K562 (cell line): ENCODE measurements at regions not wholly inside any gene's neighbourhood (a gene's known extent, or its start where the extent isn't known, plus 50 kb on each side); places are given as distances from the start of the nearest gene placed in this dataset.

ENCODE experiments used
- ARID1B ChIP-seq: fragments of 450-650 bp; IDR thresholded peaks from 2 replicates; pipeline ENCODE4 v1.6.1; 2016; ENCODE audit warnings: antibody characterized with exemption, mild to moderate bottlenecking, inconsistent platforms
- BRD4 ChIP-seq: fragments of 200-600 bp; sonication (generic); IDR thresholded peaks from 2 replicates; pipeline ENCODE4 v1.6.1; 2017; ENCODE audit warnings: inconsistent platforms
- CHD2 ChIP-seq: IDR thresholded peaks from 2 replicates; pipeline ENCODE4 v1.6.1; 2011; ENCODE audit warnings: low read depth, low read length
- CTBP1 ChIP-seq: fragments of 450-650 bp; IDR thresholded peaks from 2 replicates; pipeline ENCODE4 v1.6.1; 2016; ENCODE audit warnings: borderline replicate concordance
- EP300 ChIP-seq: IDR thresholded peaks from 2 replicates; pipeline ENCODE4 v1.6.1; 2012; ENCODE audit warnings: low read length, improper control_type of control experiment
- ETV6 ChIP-seq, 3 experiments: fragments of 150-350 bp in 1 of 3; sonication (generic) in 1 of 3; formaldehyde crosslinking in 1 of 3; IDR thresholded peaks; 2 replicates each; pipeline versions ENCODE4 v1.6.1 to v1.8.0; 2014 to 2022; ENCODE audit warnings: borderline replicate concordance in 2 of 3, low read depth in 2 of 3, antibody characterized with exemption in 1 of 3, low read length in 1 of 3, mild to moderate bottlenecking in 1 of 3, missing genetic modification reagents in 1 of 3
- HMBOX1 ChIP-seq: sonication (generic); IDR thresholded peaks from 2 replicates; pipeline ENCODE4 v1.6.1; 2016
- MAFG ChIP-seq: fragments of 450-650 bp; conservative IDR thresholded peaks from 2 replicates; pipeline ENCODE4 v1.6.1; 2016; ENCODE audit warnings: missing genetic modification characterization, missing compliant biosample characterization
- MAFK ChIP-seq: IDR thresholded peaks from 2 replicates; pipeline ENCODE4 v1.6.1; 2011; ENCODE audit warnings: low read length, improper control_type of control experiment
- MAZ ChIP-seq, 2 experiments: fragments of 450-650 bp in 1 of 2; sonication (generic) in 1 of 2; formaldehyde crosslinking; IDR thresholded peaks in 1 of 2; conservative IDR thresholded peaks in 1 of 2; 2 replicates each; pipeline versions ENCODE4 v1.4.0 to v1.5.0; 2020; ENCODE audit warnings: mild to moderate bottlenecking in 1 of 2, missing genetic modification reagents in 1 of 2
- MCM7 ChIP-seq, 2 experiments: fragments of 450-650 bp; IDR thresholded peaks; 2 replicates each; pipeline ENCODE4 v1.6.1; 2016 to 2018
- MECOM ChIP-seq: fragments of 250-450 bp; sonication (Bioruptor Pico); IDR thresholded peaks from 2 replicates; pipeline ENCODE4 v1.8.0; 2022; ENCODE audit warnings: inconsistent platforms
- MEIS2 ChIP-seq: fragments of 450-650 bp; IDR thresholded peaks from 2 replicates; pipeline ENCODE4 v1.6.1; 2014; ENCODE audit warnings: mild to moderate bottlenecking; ENCODE audit not compliant: partially characterized antibody
- NFRKB ChIP-seq: fragments of 450-650 bp; IDR thresholded peaks from 2 replicates; pipeline ENCODE4 v1.6.1; 2016; ENCODE audit warnings: low read depth
- NR2C1 ChIP-seq, 2 experiments: fragments of 450-650 bp; IDR thresholded peaks; 2 replicates each; pipeline ENCODE4 v1.6.1; 2017; ENCODE audit warnings: mild to moderate bottlenecking in 2 of 2, antibody characterized with exemption in 1 of 2, inconsistent platforms in 1 of 2, missing compliant biosample characterization in 1 of 2, missing genetic modification characterization in 1 of 2
- NUFIP1 ChIP-seq: fragments of 450-650 bp; IDR thresholded peaks from 2 replicates; pipeline ENCODE4 v1.6.1; 2018; ENCODE audit not compliant: partially characterized antibody
- PRMT5 ChIP-seq: sonication (generic); formaldehyde crosslinking; IDR thresholded peaks from 2 replicates; pipeline ENCODE4 v1.5.0; 2020; ENCODE audit warnings: missing genetic modification reagents
- SIN3A ChIP-seq, 2 experiments: fragments of 150-350 bp in 1 of 2; IDR thresholded peaks; 2 replicates each; pipeline ENCODE4 v1.6.1; 2011 to 2016; ENCODE audit warnings: borderline replicate concordance in 2 of 2, low read depth in 2 of 2, low read length in 2 of 2, mild to moderate bottlenecking in 2 of 2, moderate library complexity in 2 of 2; ENCODE audit not compliant: control insufficient read depth in 1 of 2
- SREBF1 ChIP-seq: fragments of 150-350 bp; IDR thresholded peaks from 2 replicates; pipeline ENCODE4 v1.6.1; 2014; ENCODE audit warnings: antibody characterized with exemption, low read depth, low read length, borderline replicate concordance
- SRF ChIP-seq, 2 experiments: fragments of 250-450, 450-650 bp in 1 of 2; sonication (Bioruptor Pico) in 1 of 2; sonication (generic) in 1 of 2; formaldehyde crosslinking; IDR thresholded peaks; 2 replicates each; pipeline versions ENCODE4 v1.5.0 to v1.5.1; 2020 to 2022; ENCODE audit warnings: mild to moderate bottlenecking in 1 of 2, missing genetic modification reagents in 1 of 2
- SRSF3 ChIP-seq: fragments of 200-400 bp; formaldehyde crosslinking; IDR thresholded peaks from 2 replicates; pipeline ENCODE4 v1.6.1; 2016; ENCODE audit warnings: mild to moderate bottlenecking, low read length, moderate library complexity; ENCODE audit not compliant: insufficient read depth
- STAT5B ChIP-seq: fragments of 250-450 bp; sonication (Bioruptor Pico); IDR thresholded peaks from 2 replicates; pipeline ENCODE4 v1.8.0; 2021; ENCODE audit warnings: mild to moderate bottlenecking, inconsistent platforms
- TFAM ChIP-seq: fragments of 250-450 bp; sonication (Bioruptor Pico); conservative IDR thresholded peaks from 2 replicates; pipeline ENCODE4 v1.5.0; 2021; ENCODE audit warnings: mild to moderate bottlenecking, moderate library complexity
- YBX1 ChIP-seq: fragments of 450-650 bp; IDR thresholded peaks from 2 replicates; pipeline ENCODE4 v1.7.1; 2016; ENCODE audit warnings: mild to moderate bottlenecking
- TF ChIP-seq, protein P1 (sequence below), 2 experiments: fragments of 450-650 bp; IDR thresholded peaks; 2 replicates each; pipeline ENCODE4 v1.6.1; 2016

GRCh38 chr7:130941322-130942210, 207.6 kb upstream of the KLF14 start (continued):
- TF ChIP-seq BRD4 = 0 out of 2 replicates have a peak, but pooled peaks have one; percentile 64
- TF ChIP-seq, protein P1, sequence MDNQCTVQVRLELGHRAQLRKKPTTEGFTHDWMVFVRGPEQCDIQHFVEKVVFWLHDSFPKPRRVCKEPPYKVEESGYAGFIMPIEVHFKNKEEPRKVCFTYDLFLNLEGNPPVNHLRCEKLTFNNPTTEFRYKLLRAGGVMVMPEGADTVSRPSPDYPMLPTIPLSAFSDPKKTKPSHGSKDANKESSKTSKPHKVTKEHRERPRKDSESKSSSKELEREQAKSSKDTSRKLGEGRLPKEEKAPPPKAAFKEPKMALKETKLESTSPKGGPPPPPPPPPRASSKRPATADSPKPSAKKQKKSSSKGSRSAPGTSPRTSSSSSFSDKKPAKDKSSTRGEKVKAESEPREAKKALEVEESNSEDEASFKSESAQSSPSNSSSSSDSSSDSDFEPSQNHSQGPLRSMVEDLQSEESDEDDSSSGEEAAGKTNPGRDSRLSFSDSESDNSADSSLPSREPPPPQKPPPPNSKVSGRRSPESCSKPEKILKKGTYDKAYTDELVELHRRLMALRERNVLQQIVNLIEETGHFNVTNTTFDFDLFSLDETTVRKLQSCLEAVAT (IDR thresholded peaks at IDR 0.05) = peak in 1 of 2 experiments; percentile 52; a peak in 1 of 4 replicates
- no peak for TF ChIP-seq NR2C1 (IDR thresholded peaks at IDR 0.05)
- peak; percentile 31; the same call in 1 of the 2 replicates for TF ChIP-seq NR2C1 (tag; IDR thresholded peaks at IDR 0.05)
- no peak for TF ChIP-seq YBX1
- TF ChIP-seq MAZ (CRISPR knock-in tag; conservative IDR thresholded peaks at IDR 0.05 in 1 of 2, IDR thresholded peaks at IDR 0.05 in 1 of 2) = peak in 1 of 2 experiments; percentile 28; a peak in 2 of 4 replicates
- peak; percentile 63 for TF ChIP-seq MAFK
- 0 out of 2 replicates have a peak, but pooled peaks have one; percentile 57 for TF ChIP-seq MECOM (CRISPR knock-in tag)
- no peak for TF ChIP-seq TFAM
- no peak for TF ChIP-seq MCM7 (IDR thresholded peaks at IDR 0.05)
- no peak for TF ChIP-seq ETV6 (IDR thresholded peaks at IDR 0.05; ENCODE audit: borderline replicate concordance in 1 of 2, low read depth in 2 of 2, low read length in 1 of 2)
- TF ChIP-seq ETV6 (CRISPR knock-in tag; IDR thresholded peaks at IDR 0.05; ENCODE audit: borderline replicate concordance) = peak; percentile 62; the same call in 1 of the 2 replicates
- no peak for TF ChIP-seq STAT5B
- peak; percentile 32 to 81; a peak in 1 of 4 replicates for TF ChIP-seq SIN3A (IDR thresholded peaks at IDR 0.05; ENCODE audit: borderline replicate concordance in 2 of 2, control insufficient read depth in 1 of 2, low read depth in 2 of 2, low read length in 2 of 2)
- TF ChIP-seq EP300 = no peak
- no peak for TF ChIP-seq PRMT5
- TF ChIP-seq CTBP1 = peak; percentile 72
- 0 out of 2 replicates have a peak, but pooled peaks have one; percentile 25 for TF ChIP-seq ARID1B
- TF ChIP-seq NUFIP1 = no peak
- peak; percentile 24; the same call in 1 of the 2 replicates for TF ChIP-seq CHD2
- TF ChIP-seq SRSF3 = no peak
- TF ChIP-seq NFRKB = peak; percentile 74
- TF ChIP-seq MEIS2 = peak; percentile 9
- no peak for TF ChIP-seq SREBF1
- TF ChIP-seq MAFG = peak; percentile 79
- TF ChIP-seq HMBOX1 = no peak
- no peak for TF ChIP-seq SRF (CRISPR knock-in tag; IDR thresholded peaks at IDR 0.05)
